22Rv1 (cell line): ENCODE measurements at regions not wholly inside any gene's neighbourhood (a gene's known extent, or its start where the extent isn't known, plus 50 kb on each side); places are given as distances from the start of the nearest gene placed in this dataset.

ENCODE experiments used
- H3K27ac ChIP-seq: fragments of 450-650 bp; 2 replicates; pipeline ENCODE4 v1.5.1; 2017
- ZFX ChIP-seq: fragments of 450-650 bp; IDR thresholded peaks from 2 replicates; pipeline ENCODE4 v1.6.1; 2017; ENCODE audit warnings: antibody characterized with exemption, borderline replicate concordance
- TF ChIP-seq, protein P1 (sequence below): fragments of 450-650 bp; IDR thresholded peaks from 2 replicates; pipeline ENCODE4 v1.5.1; 2017; ENCODE audit warnings: mild to moderate bottlenecking

GRCh38 chr6:40256224-40256623, 322.0 kb upstream of the MOCS1 start:
- H3K27ac ChIP-seq = no peak overlapping the region
- TF ChIP-seq ZFX = no peak
- TF ChIP-seq, protein P1, sequence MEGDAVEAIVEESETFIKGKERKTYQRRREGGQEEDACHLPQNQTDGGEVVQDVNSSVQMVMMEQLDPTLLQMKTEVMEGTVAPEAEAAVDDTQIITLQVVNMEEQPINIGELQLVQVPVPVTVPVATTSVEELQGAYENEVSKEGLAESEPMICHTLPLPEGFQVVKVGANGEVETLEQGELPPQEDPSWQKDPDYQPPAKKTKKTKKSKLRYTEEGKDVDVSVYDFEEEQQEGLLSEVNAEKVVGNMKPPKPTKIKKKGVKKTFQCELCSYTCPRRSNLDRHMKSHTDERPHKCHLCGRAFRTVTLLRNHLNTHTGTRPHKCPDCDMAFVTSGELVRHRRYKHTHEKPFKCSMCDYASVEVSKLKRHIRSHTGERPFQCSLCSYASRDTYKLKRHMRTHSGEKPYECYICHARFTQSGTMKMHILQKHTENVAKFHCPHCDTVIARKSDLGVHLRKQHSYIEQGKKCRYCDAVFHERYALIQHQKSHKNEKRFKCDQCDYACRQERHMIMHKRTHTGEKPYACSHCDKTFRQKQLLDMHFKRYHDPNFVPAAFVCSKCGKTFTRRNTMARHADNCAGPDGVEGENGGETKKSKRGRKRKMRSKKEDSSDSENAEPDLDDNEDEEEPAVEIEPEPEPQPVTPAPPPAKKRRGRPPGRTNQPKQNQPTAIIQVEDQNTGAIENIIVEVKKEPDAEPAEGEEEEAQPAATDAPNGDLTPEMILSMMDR = no peak

- H3K27ac ChIP-seq = no peak overlapping the region
- TF ChIP-seq ZFX = no peak
- TF ChIP-seq, protein P1 = no peak
Measured at GRCh38 chr6:40253420-40253819, 319.2 kb upstream of the MOCS1 start.

DNA sequence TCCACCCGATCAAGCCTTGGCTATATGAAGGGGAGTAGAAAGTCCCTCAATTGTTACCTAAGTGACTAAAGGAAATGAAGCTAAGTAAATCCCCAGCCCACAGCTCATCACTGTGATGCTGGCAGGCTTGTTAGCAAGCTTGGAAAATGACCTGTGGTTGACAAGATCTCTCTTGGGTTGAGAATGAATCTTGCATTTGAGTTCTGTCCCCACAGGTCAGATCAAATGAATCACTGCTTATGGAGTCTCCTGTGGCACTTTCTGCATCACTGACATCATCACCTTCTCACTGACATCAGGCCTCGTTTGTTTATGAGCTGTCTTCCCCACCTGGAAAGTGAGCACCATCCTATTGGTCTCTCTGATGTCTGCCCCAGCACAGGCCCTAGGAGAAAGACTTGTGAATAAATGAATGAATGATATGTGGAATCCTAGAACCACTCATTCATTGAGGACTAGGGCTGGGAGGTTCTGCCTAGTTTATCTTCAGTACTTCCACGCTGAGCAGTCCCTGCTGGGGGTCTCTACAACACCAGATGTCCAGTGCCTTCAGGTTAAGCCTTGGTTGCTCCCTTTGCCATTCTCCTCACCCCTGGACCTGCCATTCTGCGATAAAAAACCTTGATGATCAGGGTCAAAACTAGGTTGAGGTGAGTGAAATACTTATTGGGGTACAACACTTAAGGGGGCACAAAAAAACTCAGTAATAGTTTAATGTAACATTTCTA, 318.4 kb upstream of the MOCS1 start:
- H3K27ac ChIP-seq = no peak overlapping the region
- TF ChIP-seq, protein P1 = no peak
- TF ChIP-seq ZFX = no peak

GRCh38 chr6:40251637-40252300, 317.5 kb upstream of the MOCS1 start:
- no peak overlapping the region for H3K27ac ChIP-seq
- TF ChIP-seq ZFX = no peak
- TF ChIP-seq, protein P1 = no peak

- no peak overlapping the region for H3K27ac ChIP-seq
- TF ChIP-seq, protein P1 = no peak
- no peak for TF ChIP-seq ZFX
Measured at GRCh38 chr6:40249935-40250334, 315.7 kb upstream of the MOCS1 start.

DNA sequence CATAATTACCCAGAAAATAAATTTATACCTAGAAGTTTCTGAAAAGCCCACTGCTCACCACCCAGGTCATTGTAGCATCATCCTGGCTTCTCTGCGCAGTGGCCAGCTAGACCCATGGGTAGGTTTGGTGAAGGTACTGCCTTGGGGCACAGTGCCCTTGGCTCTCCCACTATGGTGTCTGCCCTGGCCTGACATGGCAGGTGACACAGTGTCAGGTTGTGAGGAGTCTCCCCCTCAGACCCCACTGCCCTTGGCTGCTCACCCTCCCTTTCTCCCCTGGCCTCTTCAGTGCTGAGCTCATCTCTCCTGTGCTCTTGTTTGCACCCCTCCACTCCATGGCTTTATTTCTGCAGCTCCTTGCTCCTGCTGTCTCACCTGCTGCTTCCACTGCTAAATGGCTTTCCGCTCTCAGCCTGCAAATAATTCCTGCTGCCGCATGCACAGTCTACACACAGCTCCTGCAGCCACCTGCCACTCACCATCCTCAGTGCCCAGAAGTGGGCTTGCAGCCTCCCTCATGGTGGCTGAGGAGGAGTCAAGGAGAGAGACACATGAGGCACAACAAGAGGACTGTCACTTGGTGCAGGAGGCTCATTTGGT, 313.4 kb upstream of the MOCS1 start:
- H3K27ac ChIP-seq = no peak overlapping the region
- TF ChIP-seq, protein P1 = no peak
- TF ChIP-seq ZFX = no peak

GRCh38 chr6:40244699-40245098, 310.4 kb upstream of the MOCS1 start:
- no peak overlapping the region for H3K27ac ChIP-seq
- TF ChIP-seq ZFX = no peak
- TF ChIP-seq, protein P1 = no peak
